KBM-7 (cell line): ENCODE measurements at regions not wholly inside any gene's neighbourhood (a gene's known extent, or its start where the extent isn't known, plus 50 kb on each side); places are given as distances from the start of the nearest gene placed in this dataset.

Experiments
- DNase-seq: peaks from one replicate; pipeline ENCODE4 v3.0.0-alpha.2; 2015
- in situ Hi-C: fragments of 300-500 bp; cut with MboI; formaldehyde crosslinking; loops from 2 replicates; pipeline ENCODE4 v1.14.3; 2020; ENCODE audit warnings: low sequenced_read_pairs, low pct_unique_long_range_greater_than_20kb, mixed read lengths

DNA sequence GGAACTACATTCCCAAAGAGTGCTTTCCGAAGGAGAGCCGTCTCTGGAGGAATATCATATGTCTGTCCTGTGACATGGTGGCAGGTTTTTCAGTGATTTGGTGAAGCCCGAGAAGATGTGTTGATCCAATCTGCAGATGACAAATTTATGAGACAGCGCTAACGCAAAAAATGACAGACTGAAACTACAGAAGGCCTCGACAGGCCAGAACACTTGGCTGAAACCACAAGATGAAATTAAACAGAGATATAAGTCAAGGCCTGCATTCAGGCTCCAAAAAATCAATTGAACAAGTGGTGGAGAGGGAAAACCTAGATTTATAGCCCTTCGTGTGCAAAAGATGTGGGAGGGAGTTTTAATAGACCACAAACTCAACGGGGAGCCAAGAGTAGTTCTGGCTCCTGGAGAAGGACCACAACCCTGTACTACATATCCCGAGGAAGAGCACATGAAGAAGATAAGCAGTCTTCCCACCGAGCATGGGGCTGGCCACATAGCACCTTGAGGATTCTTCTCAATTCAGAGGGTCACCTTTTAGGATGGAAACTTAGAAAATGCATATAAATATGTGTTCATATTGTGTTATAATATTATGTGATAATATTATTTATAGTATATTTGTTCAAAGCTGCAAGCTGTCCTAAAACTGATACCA is 231.3 kb upstream of the PDE10A start:
- no peak for DNase-seq
- in situ Hi-C loops, result no loop called here

DNA sequence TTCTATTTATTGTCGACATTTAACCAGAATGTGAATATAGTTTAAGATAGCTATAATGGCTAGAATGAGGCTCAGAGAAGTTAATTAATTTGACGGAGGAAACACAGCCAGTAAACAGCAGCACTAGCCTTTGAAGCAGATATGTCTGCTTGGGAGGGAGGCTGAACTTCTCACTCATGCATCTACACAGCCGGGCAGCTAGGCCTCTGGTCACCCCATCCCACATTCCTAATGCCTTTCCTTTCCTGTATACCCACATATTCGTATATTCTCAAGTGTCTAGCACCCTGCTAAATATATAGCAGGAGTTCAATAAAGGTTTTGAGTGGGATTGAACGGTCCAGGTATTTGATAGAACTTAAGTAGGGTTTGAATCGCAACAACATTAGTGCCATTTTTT is 230.4 kb upstream of the PDE10A start:
- DNase-seq, result no peak
- in situ Hi-C loops, result no loop called here

DNA sequence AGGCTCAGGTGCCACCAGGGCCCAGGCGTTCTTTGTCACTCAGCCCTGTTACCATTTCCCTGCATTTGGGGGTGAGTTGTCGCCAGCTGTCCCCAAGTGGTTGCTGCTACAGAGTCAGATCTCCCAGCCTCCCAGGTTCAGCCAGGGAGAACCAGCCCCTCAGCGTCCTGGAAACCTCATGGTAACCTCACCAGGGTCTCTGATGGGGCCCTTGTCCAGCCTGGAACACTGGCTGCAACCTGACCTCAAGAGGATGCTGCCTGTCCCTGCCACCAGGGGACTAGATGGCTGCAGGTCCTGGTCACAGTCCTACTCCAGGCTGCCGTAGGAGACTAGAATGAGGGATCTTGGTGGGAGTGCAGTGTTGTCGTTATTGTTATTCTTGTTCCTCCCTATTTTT is 228.3 kb upstream of the PDE10A start:
- in situ Hi-C loops, result no loop called here
- no peak for DNase-seq

DNA sequence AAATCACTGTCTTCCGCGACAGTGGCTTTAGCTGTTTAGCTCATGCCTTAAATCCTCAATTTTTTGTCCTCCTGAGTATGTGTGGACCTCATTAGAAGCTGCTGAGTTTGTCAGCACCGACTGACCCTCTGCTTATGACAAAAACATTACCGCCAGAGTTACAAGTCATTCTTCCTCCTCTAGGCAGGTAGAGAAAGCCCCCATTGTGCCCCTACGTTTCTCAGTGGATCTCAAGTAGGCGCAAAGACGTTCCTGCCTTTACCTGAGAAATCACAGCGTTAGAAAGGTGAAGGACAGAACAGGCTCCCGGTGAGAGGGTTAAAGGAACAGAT is 227.3 kb upstream of the PDE10A start:
- DNase-seq, result no peak
- in situ Hi-C loops, result no loop called here

DNA sequence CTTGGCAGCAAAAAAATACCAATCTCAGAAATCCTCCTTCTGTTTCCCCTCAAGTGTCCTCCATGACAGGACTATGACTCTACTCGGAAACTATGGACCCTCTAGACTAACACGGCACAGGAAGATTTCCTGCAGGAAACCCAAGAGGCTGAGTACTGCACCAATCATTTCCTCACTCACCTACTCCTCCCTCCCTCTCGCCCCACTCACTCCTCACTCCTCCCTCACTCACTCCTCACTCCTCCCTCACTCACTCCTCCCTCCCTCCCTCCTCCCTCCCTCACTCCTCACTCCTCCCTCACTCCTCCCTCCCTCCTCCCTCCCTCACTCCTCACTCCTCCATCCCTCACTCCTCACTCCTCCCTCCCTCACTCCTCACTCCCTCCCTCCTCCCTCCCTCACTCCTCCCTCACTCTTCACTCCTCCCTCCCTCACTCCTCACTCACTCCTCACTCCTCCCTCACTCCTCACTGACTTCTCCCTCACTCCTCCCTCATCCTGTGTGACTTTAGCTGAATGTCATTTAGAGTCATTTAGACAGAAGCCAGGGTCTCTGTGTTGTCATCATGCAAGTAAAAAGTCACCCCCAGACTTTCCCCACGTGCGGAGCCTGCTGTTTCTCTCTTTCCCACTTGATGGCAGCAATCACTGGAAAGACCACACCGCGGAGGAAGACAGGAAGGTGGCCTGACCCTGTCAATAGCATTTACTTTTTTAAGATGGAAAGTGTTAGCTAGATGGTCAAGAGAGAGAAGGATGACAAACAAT is 226.8 kb upstream of the PDE10A start:
- in situ Hi-C loops, result loop anchor here (10.0 kb wide), 1 partner anchor 205 kb away; no protein-coding TSS in a partner anchor
- peak; percentile 24 for DNase-seq

DNA sequence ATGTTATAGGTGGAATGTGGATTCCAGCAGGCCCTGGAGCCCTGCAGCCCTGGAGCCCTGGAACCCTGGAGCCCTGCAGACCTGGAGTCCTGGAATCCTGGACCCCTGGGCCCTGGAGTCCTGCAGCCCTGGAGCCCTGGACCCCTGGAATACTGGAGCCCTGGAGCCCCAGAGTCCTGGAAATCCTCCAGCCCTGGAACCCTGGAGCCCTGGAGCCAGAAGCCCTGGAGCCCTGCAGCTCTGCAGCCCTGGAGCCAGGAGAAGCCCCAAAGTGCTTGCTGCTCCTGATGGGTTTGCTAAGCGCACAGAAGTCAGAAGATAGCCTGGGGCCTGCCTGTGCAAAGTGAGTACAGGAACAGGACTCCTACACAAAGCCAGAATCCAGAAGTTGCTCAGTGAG is 223.1 kb upstream of the PDE10A start:
- in situ Hi-C loops, result loop anchor here (10.0 kb wide), 1 partner anchor 209 kb away; no protein-coding TSS in a partner anchor

DNA sequence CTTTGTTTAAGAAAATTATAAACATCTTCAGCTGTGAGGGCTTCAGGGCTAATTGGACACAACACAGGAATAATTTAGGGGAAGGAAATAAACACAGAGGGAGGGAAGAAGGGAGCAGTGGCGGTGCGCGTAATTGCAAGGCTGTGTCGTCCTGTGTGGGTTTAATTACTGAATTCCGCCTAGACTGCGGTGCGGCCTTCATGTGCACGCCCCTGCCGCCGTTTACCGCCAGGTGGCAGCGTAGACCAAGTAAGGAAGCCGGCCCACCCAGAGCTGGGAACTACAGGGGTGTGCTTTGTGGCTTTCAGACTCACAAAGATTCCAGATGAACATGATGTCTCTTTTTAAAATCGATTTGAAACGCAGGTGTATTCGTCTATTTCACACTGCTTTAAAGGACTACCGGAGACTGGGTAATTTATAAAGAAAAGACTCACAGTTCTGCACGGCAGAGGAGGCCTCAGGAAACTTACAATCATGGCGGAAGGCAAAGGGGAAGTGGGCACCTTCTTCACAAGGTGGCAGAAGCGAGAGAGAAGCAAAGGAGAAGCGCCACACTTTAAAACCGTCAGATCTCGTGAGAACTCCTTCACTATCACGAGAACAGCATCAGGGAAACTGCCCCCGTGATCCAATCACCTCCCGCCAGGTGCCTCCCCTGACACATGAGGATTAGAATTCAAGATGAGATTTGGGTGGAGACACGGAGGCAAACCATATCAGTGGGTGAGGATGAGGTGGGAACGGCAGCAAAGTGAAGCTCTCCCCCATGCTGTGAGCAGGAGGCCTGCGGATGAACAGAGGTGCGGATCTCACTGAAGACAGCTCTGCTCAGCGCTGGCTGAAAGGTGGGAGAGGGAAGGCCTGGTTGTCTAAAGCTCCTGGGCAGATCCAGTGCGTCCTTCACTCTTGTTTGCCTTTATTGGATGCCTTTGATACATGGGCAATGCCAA is 222.0 kb upstream of the PDE10A start:
- in situ Hi-C loops, result loop anchor here (10.0 kb wide), 1 partner anchor 210 kb away; no protein-coding TSS in a partner anchor
- DNase-seq, result peak; percentile 89

More for the DNA sequence above, 223.1 kb upstream of the PDE10A start:
- DNase-seq, result no peak

DNA sequence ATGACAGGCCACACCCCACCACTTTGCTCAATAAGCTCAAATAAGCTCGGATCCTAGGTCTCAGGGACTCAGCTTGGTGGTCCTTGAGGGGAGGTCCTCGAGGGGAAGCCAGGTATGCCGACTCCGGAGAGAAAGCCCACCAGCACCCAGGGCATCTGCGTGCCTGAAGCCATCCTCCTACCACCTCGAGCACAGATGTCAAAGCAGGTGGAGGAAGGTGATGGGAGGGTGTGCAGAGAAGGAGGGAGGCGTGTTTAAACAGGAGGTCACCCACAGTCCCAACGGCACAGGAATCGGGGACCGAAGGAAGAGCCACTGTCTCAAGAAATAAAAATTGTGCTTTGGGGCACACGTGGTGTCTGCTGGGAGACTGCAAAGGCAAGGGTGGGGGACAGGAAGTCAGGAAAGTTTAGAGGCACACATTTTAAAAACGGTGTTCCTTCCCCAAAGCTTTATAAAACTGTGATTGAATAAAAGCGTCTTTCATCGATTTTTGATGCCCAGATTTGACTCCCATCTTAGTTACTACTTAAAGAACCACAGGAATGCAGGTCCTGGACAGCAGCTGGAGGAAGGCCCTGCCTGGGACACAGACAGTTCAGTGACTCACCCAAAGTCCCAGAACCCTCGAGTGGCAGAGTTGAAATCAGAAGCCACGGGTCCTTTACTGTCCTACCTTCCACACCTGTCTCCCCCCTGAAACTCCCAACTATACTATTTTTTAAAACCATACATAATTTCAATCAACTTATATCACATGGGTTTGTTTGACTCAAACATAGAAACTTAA is 221.0 kb upstream of the PDE10A start:
- in situ Hi-C loops, result loop anchor here (10.0 kb wide), 1 partner anchor 211 kb away; no protein-coding TSS in a partner anchor

DNA sequence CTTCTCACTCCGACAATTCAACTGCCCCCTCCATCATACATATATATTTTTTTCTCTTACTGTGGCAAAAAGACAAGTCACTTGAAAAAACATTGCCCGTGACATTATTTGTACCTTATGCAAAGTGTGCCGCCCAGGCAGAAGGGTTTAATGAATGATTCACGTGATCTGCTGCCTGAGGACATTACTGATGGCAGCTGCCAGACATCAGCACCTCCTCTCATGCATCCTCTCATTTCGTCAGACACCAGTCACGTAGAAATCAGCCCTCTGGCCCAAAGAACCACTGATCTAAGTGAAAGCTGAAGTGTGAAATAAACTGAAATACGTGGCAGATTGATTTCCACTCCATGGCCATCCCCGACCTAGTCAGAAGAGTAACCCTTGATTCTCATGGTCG is 218.8 kb upstream of the PDE10A start:
- in situ Hi-C loops, result loop anchor here (10.0 kb wide), 1 partner anchor 213 kb away; no protein-coding TSS in a partner anchor

More for the DNA sequence above, 221.0 kb upstream of the PDE10A start:
- no peak for DNase-seq

DNA sequence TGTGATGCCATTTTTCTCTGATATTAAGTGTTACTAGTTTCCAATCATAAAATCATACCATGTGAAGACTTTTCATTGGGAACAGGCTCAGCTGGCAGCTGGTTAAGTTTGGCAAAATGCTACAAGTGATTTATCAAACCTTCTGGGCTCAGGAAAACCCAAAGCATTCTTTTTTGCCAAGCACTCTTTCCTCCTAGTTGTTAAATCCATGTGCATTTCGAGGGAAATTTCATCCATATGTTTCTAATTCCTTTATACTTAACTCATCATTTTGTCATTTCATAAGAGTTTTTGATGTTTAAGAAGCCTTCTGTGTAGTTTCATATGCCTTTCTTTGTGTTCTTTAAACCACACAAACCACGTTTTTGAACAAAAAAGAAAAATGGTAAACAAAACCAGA is 217.6 kb upstream of the PDE10A start:
- in situ Hi-C loops, result loop anchor here (10.0 kb wide), 1 partner anchor 214 kb away; no protein-coding TSS in a partner anchor
- DNase-seq, result no peak

More for the DNA sequence above, 218.8 kb upstream of the PDE10A start:
- DNase-seq, result no peak

DNA sequence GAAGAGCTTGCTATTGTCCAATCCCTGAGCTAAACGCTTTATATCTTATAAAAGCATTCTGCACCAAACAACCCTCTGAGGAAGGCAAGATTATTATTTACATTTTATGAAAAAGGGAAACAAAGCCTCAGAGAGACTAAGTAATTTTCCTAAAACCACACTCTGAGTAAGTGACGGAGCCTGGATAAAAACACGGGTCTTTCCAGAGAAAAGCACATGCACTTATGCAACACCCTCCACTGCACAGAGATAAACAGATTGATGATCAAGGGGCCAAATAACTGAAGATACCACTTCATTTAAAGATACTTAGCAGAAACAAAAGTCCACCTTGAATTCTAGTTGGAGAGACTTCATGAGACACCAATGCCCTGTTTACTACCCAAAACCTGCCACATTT is 214.7 kb upstream of the PDE10A start:
- no peak for DNase-seq
- in situ Hi-C loops, result no loop called here

DNA sequence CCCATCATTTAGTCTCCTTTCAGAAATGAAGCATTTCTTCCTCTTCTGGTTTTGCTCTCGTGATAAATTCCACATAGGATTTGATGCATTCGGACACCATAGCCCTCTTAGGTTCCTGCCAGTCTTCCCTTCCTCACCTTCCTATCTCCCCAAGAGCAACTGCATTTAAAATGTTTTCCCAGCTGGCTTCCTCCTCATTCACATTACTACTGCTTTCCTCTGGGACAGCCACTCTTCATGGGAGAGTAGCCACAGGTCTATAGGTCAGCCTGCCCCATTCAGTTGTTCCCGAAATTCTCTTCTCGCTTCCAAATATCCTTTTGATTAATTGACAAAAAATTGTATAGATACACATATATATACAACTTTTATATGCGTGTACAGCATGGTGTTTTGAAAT is 214.2 kb upstream of the PDE10A start:
- no peak for DNase-seq
- in situ Hi-C loops, result no loop called here

DNA sequence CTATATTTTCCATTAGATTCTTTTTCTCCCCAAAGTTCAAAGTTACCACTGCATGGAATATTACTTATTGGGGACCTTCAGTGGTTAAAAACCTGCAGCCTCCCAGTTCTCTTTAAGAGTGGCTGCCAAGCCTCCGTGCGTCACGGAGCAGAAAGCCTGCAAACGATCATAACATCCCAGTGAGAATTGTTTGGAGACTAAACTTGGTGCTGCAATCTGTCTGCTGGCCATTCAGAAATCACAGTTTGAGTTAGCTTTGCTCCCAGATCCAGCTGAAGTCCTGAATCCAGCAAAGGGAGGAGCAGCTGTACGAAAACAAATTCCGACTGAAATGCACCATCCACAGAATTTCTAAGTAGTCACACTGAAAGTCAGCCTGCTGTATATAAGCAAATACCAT is 213.5 kb upstream of the PDE10A start:
- in situ Hi-C loops, result no loop called here
- DNase-seq, result no peak

DNA sequence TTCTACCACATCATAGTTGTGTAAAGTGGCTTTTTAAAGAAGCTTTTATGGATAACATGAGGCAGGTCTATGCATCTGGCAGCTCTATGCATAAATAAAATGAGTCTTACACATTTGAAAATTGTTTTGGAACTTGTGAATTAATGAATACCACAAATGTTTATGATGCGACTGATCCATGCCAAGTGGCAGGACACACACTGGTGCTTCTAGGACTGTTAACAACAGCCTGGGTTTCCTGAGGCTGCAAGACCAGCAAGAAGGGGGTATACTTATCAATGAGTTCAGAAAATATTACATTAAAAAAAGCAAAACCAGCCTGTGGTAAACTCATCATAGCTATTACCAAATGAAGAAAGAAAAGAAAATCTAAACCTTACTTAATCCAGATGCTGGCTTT is 212.9 kb upstream of the PDE10A start:
- in situ Hi-C loops, result no loop called here

DNA sequence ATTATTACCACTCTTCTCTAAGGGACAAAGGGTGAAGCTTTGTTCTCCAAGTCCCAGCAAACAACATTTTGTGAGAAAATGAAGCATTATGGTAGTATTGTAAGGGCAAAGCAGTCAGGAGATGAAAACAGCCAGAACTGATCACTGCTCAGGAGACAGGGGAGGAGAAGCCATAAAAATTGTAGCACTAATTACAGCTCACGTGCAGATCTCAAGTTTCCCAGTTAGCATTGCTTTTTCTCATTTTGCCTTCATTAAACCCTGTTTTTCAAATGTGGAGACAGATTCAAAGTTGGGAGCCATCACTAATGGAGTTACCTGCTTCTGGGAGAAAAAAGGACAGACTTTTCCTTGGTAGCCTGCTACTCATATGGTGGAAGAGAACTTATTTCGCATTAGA is 210.9 kb upstream of the PDE10A start:
- in situ Hi-C loops, result no loop called here
- no peak for DNase-seq

More for the DNA sequence above, 212.9 kb upstream of the PDE10A start:
- DNase-seq, result no peak

DNA sequence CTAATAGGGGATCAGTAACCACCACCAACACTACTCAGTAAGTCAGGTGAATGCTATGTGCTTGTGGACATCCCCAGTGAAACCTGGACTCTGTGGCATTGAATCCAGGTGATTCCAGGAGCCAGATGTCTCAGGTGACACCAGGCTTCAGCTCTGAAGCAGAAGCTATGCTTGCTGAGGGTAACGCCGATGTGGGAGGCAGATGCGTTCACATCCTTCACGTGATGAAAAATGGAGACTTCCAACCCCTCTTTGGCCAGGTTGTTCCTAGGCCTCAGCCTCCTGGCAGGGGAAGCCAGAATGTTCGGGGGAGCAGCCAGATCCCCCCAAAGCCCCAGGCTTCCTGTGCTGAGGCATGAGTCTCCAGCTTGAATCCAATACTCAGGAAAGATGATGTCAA is 209.8 kb upstream of the PDE10A start:
- in situ Hi-C loops, result no loop called here
- DNase-seq, result no peak

DNA sequence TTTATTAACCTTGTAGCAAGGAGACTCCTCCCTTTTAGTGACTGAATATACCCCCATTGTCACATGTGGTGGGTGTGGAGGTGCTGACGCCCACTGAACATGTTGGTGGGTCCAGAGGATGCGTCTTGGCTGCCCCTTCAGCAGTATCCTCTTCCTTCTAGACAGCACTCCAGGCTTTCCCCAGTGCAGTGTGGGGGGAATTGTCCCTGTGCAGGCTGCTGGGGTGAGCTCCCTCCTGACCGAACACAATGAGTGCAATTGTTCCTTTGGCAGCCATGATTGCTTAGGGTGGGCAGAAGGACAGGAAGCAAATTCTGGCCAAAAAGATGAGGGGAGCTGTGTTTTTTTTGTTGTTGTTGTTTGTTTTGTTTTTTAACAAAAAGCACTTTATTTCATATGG is 209.3 kb upstream of the PDE10A start:
- no peak for DNase-seq
- in situ Hi-C loops, result no loop called here

DNA sequence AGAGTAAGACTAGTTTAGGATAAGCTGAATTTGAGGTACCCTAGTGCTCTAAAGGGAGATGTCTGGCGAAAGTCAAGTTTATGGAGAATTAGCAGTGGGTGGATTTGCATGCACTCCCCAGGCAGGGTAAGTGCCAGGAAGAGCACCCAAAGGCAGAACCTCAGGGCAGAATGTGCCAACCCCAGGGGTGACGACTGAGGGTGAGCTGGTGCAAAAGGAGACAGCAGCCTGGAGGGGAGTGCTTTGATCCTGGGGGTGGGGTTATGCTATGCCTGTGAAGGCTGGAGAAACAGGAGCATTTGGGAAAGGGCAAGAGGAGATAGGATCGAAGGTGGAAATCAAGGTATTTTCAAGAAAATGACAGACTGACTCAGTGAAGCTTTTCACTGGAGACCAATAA is 208.5 kb upstream of the PDE10A start:
- in situ Hi-C loops, result no loop called here
- no peak for DNase-seq

DNA sequence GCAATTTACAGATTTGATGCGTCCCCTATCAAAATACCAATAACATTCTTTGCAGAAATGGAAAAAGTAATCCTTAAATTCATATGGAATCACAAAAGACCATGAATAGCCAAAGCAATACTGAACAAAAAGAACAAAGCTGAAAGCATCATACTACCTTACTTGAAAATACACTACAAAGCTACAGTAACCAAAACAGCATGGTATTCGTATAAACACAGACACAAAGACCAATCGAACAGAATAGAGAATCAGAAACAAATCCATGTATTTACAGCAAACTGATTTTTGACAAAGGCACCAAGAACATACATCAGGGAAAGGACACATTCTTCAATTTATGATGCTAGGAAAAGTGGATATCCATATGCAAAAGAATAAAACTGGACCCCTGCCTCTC is 206.5 kb upstream of the PDE10A start:
- in situ Hi-C loops, result no loop called here
- no peak for DNase-seq
